ENCODE measurements at regions not wholly inside any gene's neighbourhood (a gene's known extent, or its start where the extent isn't known, plus 50 kb on each side); places are given as distances from the start of the nearest gene placed in this dataset.
"Not testable (repeated sequence)": the region's sequence is repeated elsewhere in the genome, so short reads cannot be mapped to it uniquely, and the experiment has no call there.

DNA sequence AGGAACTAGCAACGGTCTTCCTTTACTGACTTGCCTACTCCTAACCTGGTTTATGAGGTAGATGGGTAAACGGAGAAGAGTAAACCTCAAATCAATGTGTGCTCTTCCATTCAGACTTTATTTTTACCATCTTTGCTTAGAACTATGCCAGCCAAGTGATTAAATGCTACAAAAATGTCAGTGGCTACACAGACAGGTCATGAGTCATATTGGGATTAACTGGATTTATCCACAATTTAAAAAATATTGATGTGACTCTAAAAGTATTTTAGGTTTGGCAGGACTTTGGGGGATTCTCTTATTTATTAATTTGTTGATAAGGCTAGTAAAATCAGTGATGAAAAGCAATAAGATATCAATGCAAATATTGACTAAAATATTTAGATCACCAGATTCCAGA is 275.0 kb downstream of the PLK2 start:
- H3K4me1 Mint-ChIP-seq: no peaks in the 10 kb centered on the region
- DNase-seq: no peak
- no peaks in the 10 kb centered on the region for H3K36me3 Mint-ChIP-seq (ENCODE audit: low read depth)
- no peak overlapping the region for H3K27ac Mint-ChIP-seq
- no peaks in the 10 kb centered on the region for H3K9me3 Mint-ChIP-seq
- H3K27me3 Mint-ChIP-seq: no peaks in the 10 kb centered on the region
- intact Hi-C loops (cut with micrococcal nuclease): no loop called here
- H3K4me3 Mint-ChIP-seq: no peak overlapping the region

DNA sequence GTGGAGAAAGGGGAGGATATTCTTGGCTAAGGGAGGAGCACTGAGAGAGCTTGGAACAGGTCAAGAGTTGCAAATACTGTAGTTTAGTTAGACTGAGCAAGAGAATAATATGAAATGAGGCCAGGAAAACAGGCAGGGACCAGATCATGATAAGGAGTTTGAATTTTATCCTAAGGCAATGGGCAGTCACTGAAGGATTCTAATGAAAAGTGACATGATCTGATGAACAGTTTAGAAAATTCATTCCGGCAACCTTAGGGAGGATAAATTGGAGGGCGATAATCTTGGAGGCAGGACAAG is 276.1 kb downstream of the PLK2 start:
- intact Hi-C loops (cut with micrococcal nuclease): no loop called here
- Mint-ChIP-seq H3K27me3 (no peaks in the 10 kb centered on the region), H3K36me3 (ENCODE audit: low read depth) (no peaks in the 10 kb centered on the region), H3K27ac (no peak overlapping the region), H3K9me3 (no peaks in the 10 kb centered on the region), H3K4me1 (no peaks in the 10 kb centered on the region), H3K4me3 (no peak overlapping the region)
- DNase-seq: no peak

DNA sequence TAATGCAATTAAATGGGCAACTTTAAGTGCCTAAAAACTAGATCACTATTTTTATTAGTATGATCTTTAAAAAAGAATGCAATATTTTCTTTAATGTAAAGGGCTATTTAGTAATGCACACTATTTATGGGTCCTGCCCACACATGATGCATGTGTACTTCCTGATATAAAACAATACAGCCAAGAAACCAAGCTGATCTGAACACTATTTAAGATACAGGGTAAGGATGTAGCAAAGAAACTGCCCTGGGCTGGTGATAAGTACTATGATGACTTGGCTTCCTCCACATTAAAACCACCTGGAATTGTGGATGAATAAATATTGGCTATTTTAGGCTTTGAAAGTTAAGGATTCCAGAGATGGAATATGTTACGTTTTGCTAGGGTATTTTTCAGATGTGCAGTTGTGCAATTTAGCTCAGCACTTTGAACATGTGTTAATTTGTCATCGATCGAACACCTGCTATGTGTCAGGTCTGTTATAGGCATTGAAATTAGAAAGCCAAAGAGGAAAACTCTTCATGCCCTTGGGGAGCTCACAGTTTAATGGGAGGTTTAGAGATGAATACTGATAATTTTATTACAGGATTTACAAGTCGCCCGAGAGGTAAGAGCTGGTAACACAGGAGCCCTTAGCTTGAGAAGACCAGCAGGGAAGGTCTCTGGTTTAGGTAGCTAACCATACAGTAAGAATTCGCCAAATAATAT is 276.7 kb downstream of the PLK2 start:
- DNase-seq: no peak
- Mint-ChIP-seq H3K27ac (no peak overlapping the region), H3K4me3 (no peak overlapping the region), H3K9me3 (no peaks in the 10 kb centered on the region), H3K36me3 (ENCODE audit: low read depth) (no peaks in the 10 kb centered on the region), H3K4me1 (no peaks in the 10 kb centered on the region), H3K27me3 (no peaks in the 10 kb centered on the region)
- intact Hi-C loops (cut with micrococcal nuclease): no loop called here

DNA sequence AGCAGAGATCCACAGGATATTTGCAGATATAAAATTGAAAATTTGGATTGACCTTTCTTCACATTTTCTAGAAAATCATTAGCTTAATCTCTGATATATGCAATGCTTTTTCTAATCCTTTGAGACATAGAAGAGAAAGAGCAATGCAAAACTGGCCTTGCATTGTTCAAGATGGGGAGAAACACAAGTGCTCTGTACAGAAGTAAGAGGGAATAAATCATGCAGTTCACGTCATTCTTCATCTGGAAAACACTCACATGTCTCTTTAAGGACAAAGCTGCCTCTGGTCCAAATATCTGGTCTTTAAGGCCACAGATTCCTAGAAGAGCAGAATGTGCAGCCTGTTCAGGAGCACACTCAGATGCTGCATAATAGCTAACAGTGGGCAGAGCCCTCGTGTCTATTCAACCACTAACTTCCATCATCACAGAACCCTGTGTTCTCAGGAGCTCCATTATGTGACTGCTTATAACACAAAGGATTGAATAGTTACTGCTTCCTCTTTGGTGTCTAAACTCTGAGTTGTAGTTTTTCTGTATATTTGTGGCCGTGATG is 277.5 kb downstream of the PLK2 start:
- H3K27me3 Mint-ChIP-seq: no peaks in the 10 kb centered on the region
- no peaks in the 10 kb centered on the region for H3K4me1 Mint-ChIP-seq
- H3K4me3 Mint-ChIP-seq: no peak overlapping the region
- no peak overlapping the region for H3K27ac Mint-ChIP-seq
- intact Hi-C loops (cut with micrococcal nuclease): no loop called here
- no peaks in the 10 kb centered on the region for H3K9me3 Mint-ChIP-seq
- DNase-seq: no peak
- H3K36me3 Mint-ChIP-seq (ENCODE audit: low read depth): no peaks in the 10 kb centered on the region

DNA sequence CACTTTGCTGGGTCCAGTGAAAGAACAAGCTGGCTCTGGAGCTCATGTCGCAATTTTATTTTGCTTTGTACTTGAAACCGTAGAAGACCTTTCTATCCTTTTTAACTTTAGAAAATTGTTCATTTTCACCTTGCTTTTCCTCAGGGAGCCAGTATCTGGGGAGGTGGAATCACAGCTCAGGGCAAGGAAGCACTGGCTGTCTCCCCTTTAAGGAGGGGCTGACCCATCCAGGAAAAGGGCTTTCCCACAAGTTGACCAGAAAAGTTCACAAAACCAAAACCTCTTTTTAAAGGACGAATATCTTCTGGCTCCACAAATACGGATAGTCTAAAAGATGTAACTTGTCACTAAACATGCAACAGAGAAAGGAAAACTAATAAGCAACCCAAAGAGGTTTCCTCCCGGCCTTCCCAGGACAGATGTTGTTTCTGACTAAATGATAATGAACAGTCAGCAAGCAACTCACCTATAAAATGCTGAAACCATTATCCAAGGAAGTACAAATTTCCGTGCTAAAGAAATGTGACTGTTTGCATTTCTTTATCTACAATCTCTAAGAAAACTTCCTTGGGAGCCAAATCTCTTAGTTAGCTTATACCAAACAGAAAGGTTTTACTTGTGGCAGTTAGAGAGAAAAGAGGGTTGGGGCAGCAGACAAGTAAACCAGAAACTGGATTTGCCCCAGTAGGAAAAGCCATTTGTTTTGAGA is 278.2 kb downstream of the PLK2 start:
- Mint-ChIP-seq H3K36me3 (ENCODE audit: low read depth) (no peaks in the 10 kb centered on the region), H3K27ac (no peak overlapping the region), H3K9me3 (no peaks in the 10 kb centered on the region), H3K4me3 (no peak overlapping the region), H3K4me1 (no peaks in the 10 kb centered on the region), H3K27me3 (no peaks in the 10 kb centered on the region)
- intact Hi-C loops (cut with micrococcal nuclease): no loop called here
- no peak for DNase-seq

DNA sequence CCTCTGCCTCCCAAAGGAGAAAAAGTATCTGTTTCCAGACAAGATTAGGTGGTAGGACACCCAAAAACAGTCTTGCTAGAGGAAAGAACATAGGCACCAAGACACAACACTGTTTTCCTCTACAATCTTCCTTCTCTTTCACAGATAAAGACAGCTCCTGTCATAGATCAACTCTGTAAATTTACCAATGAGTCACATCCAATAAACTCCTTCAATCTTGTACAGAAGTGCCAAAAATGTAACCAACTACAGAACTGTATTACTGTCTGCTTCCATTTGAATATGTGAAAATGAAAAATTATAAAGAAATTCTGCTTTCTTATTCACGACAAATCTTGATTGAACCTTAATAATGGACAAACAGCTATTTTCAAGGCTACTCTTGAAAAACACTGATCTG is 286.9 kb downstream of the PLK2 start:
- no peak overlapping the region for H3K27ac Mint-ChIP-seq
- intact Hi-C loops (cut with micrococcal nuclease): no loop called here
- no peak for DNase-seq

DNA sequence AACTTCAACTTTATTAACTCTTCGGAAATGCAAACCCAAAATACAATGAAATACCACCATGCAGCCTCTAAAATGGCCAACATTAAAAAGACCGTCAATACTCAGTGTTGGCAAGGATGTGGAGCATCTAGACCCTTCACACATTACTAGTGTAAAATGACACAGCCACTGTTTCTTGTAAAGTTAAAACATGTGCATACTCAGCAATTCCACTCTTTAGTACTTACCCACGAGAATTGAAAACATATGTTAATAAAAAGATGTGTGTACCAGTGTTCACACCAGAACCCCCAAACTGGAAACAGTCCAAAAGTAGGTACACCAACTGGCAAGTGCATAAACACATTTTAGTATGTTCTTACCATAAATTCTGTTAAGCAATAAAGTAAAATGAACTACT is 294.7 kb downstream of the PLK2 start:
- H3K4me1 Mint-ChIP-seq: no peaks in the 10 kb centered on the region
- no peak overlapping the region for H3K4me3 Mint-ChIP-seq
- no peaks in the 10 kb centered on the region for H3K36me3 Mint-ChIP-seq (ENCODE audit: low read depth)
- H3K27me3 Mint-ChIP-seq: no peaks in the 10 kb centered on the region
- intact Hi-C loops (cut with micrococcal nuclease): no loop called here
- no peak for DNase-seq
- H3K27ac Mint-ChIP-seq: no peak overlapping the region
- H3K9me3 Mint-ChIP-seq: no peaks in the 10 kb centered on the region

More for the DNA sequence above, 286.9 kb downstream of the PLK2 start:
- no peaks in the 10 kb centered on the region for H3K27me3 Mint-ChIP-seq
- no peaks in the 10 kb centered on the region for H3K4me1 Mint-ChIP-seq
- no peaks in the 10 kb centered on the region for H3K36me3 Mint-ChIP-seq (ENCODE audit: low read depth)
- H3K9me3 Mint-ChIP-seq: no peaks in the 10 kb centered on the region
- H3K4me3 Mint-ChIP-seq: no peak overlapping the region

DNA sequence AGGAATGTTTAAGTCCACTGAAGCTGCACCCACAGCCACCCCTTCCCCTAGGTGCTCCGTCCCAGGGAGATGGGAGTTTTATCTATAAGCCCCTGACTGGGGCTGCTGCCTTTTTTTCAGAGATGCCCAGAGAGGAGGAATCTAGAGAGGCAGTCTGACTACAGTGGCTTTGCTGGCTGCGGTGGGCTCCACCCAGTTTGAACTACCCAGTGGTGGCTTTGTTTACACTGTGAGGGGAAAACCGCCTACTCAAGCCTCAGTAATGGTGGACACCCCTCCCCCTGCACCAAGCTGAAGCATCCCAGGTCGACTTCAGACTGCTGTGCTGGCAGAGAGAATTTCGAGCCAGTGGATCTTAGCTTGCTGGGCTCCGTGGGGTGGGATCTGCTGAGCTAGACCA is 298.0 kb downstream of the PLK2 start:
- H3K9me3 Mint-ChIP-seq; H3K36me3 Mint-ChIP-seq (ENCODE audit: low read depth); DNase-seq; intact Hi-C loops (cut with micrococcal nuclease); H3K27ac Mint-ChIP-seq; H3K4me3 Mint-ChIP-seq; H3K27me3 Mint-ChIP-seq; H3K4me1 Mint-ChIP-seq: not testable (repeated sequence)

DNA sequence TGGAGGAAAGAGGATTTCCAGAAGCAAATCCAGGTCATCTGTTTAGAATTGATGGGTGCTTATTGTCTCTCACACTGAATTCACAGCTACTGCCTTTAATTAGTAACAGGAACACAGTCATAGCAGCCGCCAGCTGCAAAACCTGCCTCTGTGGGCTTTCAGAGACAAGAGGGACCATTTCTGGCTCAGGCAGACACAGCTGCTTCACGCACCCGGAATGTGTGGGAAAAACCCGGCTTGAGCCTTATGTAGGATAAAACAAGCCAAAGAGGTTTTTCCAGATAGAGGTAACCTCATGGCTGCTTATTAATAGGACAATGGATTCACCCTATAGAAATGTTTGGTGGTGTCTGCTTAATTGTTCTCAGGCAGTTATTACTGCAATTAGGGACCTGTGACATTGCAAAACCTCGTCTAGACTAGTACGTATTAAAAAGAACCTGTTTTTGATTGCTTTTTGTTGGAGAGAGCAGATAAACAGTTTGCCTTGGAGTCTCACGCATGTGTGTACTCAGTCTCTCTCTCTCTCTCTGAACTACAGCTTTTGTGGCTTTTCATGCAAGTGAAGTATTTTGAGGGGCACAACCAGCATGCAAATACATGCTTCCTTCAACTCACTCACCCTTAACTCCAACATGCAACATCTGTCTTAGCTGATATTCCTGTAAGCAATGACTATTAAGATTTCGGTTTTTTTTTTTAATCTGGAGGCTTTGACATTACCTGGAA is 302.7 kb downstream of the PLK2 start:
- no peaks in the 10 kb centered on the region for H3K36me3 Mint-ChIP-seq (ENCODE audit: low read depth)
- no peaks in the 10 kb centered on the region for H3K27me3 Mint-ChIP-seq
- no peaks in the 10 kb centered on the region for H3K4me1 Mint-ChIP-seq
- H3K27ac Mint-ChIP-seq: no peak overlapping the region
- H3K9me3 Mint-ChIP-seq: no peaks in the 10 kb centered on the region
- intact Hi-C loops (cut with micrococcal nuclease): no loop called here
- H3K4me3 Mint-ChIP-seq: no peak overlapping the region
- no peak for DNase-seq

DNA sequence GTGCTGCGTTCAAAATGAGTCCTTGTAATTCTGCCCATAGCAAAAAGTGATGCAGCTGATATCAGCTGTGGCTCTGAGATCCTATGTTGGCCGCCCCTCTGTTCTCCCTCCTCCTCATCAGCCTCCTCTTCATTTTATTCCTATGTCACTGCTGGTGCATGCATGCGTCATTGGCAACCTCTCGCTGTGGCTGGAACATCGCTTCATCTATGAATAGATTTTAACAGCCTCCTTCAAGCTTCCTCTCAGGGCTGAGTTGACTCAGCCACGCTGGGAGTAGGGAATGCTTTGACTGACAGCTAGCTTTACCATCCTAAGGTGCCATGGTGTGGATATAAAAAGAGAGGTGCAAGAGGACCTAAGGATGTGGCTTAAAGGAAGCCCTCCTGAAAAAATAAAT is 303.5 kb downstream of the PLK2 start:
- Mint-ChIP-seq H3K9me3 (no peaks in the 10 kb centered on the region), H3K27ac (no peak overlapping the region), H3K4me3 (no peak overlapping the region), H3K4me1 (no peaks in the 10 kb centered on the region), H3K27me3 (no peaks in the 10 kb centered on the region), H3K36me3 (ENCODE audit: low read depth) (no peaks in the 10 kb centered on the region)
- intact Hi-C loops (cut with micrococcal nuclease): no loop called here
- no peak for DNase-seq

DNA sequence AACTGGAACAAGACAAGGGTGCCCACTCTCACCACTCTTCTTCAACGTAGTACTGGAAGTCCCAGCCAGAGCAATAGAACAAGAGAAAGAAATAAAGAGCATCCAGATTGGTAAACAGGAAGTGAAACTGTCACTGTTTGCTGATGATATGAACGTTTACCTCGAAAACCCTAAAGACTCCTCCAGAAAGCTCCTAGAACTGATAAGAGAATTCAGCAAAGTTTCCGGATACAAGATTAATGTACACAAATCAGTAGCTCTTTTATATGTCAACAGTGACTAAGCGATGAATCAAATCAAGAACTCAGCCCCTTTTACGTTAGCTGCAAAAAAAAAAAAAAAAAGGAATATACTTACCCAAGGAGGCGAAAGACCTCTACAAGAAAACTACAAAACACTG is 306.6 kb downstream of the PLK2 start:
- H3K27ac Mint-ChIP-seq: no peak overlapping the region
- intact Hi-C loops (cut with micrococcal nuclease): no loop called here
- H3K9me3 Mint-ChIP-seq: no peaks in the 10 kb centered on the region
- no peak overlapping the region for H3K4me3 Mint-ChIP-seq
- no peaks in the 10 kb centered on the region for H3K27me3 Mint-ChIP-seq
- no peak for DNase-seq
- H3K4me1 Mint-ChIP-seq: no peaks in the 10 kb centered on the region
- H3K36me3 Mint-ChIP-seq (ENCODE audit: low read depth): no peaks in the 10 kb centered on the region

DNA sequence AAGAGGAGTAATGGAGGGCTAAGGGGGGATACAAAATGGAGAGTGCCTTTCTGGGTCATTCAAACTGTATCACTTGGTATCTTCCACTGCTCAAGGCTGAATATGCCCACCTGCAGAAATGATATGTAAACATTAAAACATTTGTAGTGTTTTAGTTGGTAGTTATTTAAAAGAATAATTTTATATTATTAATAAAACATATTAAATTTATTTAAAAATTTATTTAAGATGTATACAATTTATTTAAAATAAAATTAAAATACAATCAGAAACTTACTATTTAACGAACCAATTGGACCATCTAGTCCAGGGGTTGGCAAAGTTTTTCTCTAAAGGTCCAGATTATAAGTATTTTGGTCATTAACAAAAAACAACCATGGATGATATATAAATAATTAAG is 308.5 kb downstream of the PLK2 start:
- Mint-ChIP-seq H3K27me3 (no peaks in the 10 kb centered on the region), H3K27ac (no peak overlapping the region), H3K4me3 (no peak overlapping the region), H3K4me1 (no peaks in the 10 kb centered on the region), H3K9me3 (no peaks in the 10 kb centered on the region), H3K36me3 (ENCODE audit: low read depth) (no peaks in the 10 kb centered on the region)
- no peak for DNase-seq
- intact Hi-C loops (cut with micrococcal nuclease): no loop called here

DNA sequence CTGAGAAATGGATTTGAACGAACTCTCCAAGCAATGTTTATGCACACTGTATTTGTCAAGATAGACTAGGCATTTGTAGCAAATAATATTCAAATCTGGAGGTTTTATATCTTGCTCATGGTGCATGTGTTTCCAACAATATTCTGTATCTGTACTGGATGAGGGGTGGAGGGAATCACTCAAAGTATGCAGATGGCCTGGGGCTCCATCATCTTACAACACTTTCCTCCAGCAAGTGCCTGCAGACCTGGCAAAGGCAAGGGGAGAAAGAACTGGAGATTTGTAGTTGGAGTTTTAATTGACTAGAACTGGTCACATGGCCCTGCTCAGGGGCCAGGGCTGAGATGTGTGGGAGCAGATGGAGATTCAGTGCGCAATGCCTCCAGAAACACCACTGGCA is 309.0 kb downstream of the PLK2 start:
- H3K27ac Mint-ChIP-seq: no peak overlapping the region
- H3K4me1 Mint-ChIP-seq: no peaks in the 10 kb centered on the region
- intact Hi-C loops (cut with micrococcal nuclease): no loop called here
- no peaks in the 10 kb centered on the region for H3K36me3 Mint-ChIP-seq (ENCODE audit: low read depth)
- no peaks in the 10 kb centered on the region for H3K27me3 Mint-ChIP-seq
- no peaks in the 10 kb centered on the region for H3K9me3 Mint-ChIP-seq
- no peak overlapping the region for H3K4me3 Mint-ChIP-seq
- DNase-seq: no peak

DNA sequence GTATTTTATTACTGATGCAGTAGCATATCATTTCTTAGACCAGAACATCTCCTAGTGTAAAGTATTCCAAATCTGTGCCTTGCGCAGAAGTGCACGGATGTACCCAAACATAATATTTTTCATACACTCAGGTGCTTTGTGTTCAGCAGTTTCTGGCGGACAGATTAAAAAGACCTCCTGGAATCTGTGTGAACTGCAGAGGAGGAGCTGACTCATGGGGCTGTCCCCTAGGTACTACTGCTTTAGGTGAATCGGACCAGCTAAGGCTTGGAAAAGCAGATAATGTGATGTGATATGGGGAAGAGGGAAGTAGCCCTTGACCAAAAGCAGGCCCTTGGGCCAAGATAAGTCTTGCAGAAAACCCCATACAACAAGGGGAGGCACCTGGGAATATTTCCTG is 310.1 kb downstream of the PLK2 start:
- no peak for DNase-seq
- Mint-ChIP-seq H3K36me3 (ENCODE audit: low read depth) (no peaks in the 10 kb centered on the region), H3K4me3 (no peak overlapping the region), H3K4me1 (no peaks in the 10 kb centered on the region), H3K27me3 (no peaks in the 10 kb centered on the region), H3K27ac (no peak overlapping the region), H3K9me3 (no peaks in the 10 kb centered on the region)
- intact Hi-C loops (cut with micrococcal nuclease): no loop called here

All from activated CD4-positive, alpha-beta T cell treated with anti-CD3 and anti-CD28 coated beads, Interleukin-2, amount 10 ng/mL, durations not matched to agents 24 days and 14 days (primary cell).